CD4-positive, alpha-beta T cell treated with Interleukin-21 for 1 hour (primary cell): ENCODE measurements at regions not wholly inside any gene's neighbourhood (a gene's known extent, or its start where the extent isn't known, plus 50 kb on each side); places are given as distances from the start of the nearest gene placed in this dataset.
A peak's percentile ranks its signal among the peaks of the same experiment; 100 is the strongest.

Experiments used
- DNase-seq: peaks from one replicate; pipeline ENCODE4 v3.0.0-alpha.2; 2020

DNA sequence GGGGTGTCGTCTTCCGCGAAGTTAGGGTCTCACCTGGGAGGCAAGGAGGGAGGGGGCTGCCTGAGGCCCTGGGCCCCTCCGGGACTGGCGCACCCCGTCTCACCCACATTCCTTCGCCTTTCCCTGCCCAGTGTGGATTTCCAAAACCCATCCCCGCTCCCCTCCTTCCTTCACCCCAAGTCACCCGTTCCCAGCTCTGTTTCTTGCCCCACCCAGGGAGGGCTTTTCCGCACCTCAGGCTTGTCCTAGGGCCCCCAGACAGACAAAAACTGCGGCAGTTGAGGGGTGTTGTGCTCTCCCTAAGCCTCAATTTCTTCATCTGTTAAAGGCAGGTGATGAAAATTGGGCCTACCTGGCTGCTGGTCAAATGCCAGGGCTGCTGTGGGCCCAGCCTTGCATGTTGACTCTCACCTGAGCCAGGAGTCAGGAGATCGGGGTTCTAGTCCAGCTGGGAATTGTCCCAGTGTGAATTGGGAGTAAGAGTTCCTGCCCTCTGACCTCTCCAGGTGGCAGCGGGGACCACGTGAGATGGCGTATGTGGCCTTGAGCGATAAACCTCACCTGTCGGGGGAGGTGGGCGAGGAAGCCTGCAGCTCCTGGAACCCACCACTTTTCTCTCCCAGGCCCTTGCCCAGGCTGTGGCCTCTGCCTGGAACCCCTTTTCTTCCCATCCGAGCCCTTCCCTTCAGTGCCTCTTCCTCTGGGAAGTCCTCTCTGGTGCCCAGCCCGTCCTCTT is 143.4 kb upstream of the IER5L start:
- DNase-seq, result no peak

DNA sequence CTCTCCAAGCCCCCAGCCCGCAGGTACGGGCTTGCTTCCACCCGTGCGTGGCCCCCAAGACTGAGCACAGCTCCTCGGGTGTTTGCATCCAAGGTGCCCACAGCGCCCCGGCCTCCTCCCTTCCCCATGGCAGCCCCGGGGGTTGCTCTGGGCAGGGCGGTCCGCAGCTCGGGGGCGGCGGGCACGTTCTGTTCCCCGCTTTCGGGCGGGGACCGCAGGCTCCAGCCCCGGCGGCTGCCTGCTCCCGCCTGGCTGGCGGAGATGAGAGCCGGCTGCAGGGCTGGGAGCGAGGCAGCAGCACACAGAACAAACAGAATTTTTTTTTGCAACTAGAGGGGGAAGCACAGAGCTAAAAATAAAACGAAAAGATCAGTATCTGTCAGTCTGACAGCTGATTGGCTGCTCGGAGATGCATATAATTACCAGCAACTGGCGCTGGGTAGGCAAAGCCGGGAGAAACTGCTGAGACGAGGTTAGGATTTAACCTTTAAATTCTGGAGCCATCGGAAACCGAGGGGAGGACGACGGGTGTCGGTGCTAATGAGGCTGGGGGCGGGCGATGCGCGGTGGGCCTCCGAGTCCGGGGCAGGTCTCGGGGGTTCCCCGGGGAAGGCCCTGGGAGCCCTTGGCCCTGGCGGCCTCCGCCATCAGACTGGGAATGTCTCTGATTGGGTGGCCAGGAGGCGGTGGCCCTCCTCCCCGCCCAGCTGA is 142.7 kb upstream of the IER5L start:
- DNase-seq, result peak; percentile 77

DNA sequence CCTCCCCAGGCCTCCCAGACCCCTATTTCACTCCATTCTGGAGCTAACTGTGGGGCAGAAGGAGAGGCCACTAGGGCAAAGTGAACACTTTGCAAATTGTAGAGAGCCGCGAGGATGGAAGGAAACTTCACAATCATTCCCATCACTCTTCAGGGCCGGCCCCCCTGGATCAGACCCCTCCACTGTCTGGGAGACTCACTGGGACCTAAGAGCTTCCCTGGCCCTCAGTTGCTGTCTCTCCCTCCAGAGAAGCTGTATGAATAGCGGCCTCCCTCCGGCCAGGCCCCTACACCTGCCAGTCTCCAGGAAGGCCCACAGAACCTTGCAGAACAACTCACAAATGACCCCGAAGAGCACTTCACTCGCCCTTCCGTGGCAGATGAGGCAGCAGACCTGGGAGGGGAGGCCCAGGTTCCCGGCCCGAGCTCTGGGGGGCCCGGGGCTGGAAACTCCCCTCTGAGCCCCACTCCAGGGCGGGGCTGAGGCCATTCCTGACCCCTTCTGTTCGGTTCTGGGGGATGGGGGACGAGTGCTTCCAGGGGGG is 141.9 kb upstream of the IER5L start:
- no peak for DNase-seq

DNA sequence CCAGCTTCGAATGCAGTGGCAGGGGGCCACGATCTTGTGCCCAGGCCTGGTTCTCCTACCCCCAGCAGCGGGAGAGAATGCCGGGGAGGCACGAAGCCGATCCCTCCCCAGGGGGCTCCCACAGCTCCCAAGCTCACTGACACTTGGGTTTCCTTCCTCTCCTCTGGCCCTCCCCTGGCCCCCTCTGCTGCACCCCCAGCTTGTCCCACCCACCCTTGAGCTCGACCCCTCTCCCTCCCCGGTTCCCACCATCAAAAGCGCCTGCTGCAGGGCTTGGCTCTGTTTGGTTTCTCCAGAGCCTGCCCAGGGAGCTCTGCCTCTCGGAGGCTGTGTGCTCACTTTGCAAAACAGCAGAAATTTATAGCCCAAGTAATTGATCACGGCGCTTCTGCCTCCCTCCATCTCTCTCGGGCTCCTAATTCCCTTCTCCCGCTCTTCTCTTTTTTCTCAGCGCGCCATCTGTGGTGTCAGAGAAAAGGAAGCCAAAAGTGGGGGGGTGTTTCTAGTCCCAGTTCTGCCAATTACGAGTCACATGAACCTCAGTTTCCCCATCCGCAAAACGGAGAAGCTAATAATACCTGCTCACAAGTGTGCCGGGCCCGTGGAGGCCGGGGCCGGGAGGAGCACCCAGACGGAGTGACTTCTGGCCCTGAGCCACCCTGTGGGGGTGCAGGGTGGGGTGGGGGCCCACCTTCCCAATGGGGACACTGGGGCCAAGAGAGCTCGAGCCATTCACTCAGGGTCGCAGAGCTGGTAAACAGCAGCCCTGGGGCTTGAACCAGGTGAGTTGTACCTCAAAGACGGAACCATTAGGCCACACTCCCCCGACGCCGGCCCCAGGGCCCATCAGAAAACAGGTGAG is 141.2 kb upstream of the IER5L start:
- DNase-seq, result no peak

DNA sequence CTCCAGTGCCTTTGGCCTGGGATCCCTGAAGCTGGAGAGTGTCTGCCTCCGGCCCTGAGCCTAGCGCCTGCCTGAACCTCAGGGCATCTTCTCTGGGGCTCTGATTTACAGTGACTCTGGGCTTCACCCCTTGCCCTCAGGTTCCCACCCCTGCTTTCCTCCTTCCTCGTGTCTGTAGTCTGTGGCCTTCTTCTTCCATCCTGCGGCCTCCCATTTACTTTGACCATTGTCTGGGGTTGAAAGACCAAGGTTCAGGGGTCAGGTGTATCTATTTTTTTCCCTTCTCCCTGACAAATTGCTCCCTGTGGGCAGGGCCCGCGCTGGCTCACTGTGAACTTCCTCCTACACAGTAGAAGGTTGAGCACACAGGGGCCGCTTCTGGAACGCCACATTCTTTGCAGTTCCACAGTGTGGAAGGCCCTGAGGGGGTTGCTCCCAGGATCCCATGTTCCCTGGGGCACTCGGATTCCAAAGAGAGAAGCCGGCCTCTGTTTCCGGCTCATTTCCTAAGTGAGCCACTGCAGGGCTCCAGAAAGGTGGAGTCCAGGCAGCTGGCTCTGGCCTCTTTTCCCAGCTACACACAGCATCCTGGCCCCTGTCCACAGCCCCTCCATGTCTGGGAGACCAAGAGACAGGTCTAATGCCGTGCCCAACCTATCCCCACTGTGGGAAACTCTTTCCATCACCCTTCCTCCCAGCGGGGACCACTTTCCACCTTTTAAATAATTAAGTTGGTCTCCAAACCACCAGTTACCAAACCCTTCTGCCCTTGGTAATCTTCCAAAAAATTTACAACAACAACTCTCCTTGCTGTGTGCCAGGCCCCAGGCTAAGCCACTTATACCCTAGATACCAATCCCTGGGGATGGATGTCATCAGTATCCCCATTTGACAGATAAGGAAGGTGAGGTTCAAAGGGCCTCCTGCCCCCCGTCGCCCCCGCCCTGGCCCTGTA is 140.3 kb upstream of the IER5L start:
- DNase-seq, result no peak

DNA sequence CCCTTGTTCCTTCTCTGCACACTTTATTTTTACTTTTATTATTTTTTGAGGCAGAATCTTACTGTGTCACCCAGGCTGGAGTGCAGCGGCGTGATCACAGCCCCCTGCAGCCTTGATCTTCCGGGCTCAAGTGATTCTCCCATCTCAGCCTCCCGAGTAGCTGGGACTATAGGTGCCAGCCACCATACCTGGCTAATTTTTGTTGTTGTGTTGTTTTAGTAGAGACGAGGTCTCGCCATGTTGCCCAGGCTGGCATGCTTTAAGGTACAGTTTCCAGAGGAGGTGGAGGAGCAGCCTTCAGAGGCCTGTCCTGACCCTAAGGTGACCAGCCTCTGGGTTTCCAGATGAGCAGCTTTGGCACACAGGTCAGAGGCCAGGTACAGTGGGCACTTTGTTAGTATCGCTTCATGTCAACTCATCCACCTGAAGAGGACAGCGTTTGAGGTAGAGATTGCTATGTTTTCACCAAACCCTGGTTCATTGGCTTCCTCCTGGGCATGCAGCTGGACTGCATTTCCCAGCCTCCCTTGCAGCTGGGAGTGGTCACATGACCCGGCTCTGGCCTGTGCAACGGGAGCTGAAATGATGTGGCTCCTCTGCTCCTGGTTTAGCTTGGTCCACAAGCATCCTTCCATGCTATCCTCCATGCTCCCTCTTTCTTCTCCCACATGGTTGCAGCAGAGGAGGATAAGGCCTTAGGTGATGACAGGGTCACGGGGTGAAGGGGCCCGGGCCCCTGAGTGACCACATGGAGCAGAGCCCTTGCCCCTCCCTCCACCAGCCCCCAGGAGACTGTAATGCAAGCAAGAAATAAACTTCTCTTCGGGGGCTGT is 139.3 kb upstream of the IER5L start:
- no peak for DNase-seq

DNA sequence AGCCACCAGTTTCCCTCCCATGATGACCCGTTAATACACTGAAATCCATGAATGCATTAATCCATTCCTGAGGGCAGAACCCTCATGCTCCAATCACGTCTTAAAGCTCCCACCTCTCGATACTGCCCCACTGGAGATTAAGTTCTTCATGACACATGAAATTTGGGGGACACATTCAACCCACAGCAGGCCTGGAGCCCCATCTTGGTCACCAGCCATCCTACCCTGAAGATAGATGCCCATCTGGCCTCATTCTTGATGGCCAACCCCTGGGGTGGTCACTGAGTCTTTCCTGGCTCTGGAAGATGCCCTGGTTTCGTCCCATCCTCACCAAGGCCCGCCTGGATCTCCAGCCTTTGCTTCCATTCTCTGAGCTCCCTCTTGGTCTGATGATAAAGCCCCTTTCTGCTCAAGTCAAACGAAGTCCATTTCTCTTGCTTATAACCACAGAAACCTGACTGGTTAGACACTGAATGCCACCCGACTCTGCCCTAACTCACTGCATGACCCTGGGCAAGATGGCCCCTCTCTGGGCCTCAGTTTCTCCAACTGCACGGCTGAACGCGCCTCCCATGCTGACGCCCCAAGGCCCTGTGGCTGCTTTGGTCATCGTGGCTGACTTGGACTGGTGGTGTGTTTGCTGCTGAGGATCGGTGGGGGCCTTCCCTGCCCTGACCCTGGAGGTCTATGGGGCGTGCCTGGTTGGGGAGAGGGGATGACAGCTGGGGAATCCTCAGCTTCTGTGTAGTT is 138.4 kb upstream of the IER5L start:
- no peak for DNase-seq

DNA sequence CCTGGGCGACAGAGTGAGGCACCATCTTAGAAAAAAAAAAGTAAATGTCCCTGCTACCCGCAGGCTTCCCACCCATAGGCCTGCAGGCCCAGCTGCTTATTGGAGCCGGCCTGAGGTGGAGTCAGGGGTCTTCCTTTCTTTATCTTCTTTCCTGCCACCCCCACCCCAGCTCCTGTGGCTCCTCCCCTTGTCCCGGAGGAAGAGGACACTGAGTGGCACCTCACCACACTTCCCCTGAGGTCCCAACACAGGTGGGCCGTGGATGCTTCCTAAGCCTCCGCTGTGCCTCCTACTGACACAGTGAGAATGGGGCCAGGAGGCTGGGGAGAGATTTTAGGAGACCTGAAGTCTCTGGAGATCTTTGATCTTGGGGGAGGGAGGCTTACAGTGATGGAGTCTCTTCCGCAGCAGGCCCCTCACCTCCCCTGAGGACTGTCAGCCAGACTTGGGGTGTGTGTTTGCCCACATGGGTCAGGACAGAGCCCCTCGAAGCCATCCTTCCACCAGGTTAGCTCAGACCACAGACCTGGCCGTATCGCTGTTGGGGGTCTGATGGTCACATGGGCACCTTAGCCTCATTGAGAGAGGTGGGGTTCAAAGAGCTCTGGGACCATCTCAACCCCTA is 135.4 kb upstream of the IER5L start:
- no peak for DNase-seq

DNA sequence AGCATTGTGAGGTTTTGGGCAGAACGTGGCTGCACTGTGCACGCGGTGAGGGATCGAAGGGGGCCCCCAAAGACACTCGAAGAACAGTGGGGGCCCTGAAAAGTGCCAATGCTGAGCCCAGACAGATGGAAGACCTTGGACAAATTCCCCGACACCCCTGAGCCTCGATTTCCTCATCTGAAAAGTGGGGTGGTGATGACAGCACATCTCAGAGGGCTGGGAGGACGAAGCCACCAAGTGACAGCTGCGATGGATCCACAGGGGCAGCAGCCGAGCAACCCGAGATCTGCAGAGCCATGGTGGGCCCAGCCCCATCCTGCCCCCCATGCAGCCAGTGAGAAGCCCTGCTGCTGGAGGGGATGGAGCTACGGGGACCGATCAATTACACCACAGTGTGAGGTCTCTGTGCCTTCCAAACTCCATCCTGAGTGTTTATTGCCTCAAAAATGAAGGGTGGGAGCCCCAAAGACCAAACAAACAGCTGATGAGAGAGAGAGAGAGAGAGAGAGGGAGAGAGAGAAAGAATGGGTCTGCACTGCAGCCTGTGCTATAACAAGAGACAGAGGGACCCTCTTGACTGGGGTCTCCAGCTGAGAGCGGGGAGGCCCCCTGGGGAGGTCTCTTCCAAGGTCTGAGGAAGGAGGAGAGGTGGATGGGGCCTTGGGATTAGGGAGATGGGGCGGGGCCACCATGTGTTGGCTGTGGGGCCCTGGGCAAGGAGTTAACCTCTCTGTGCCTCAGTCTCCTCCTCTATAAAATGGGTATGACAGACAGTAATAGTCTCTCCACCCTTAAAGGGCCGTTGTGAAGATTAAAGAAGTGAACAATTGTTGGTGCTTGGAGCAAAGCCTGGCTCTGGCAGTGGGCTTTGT is 134.4 kb upstream of the IER5L start:
- DNase-seq, result no peak

DNA sequence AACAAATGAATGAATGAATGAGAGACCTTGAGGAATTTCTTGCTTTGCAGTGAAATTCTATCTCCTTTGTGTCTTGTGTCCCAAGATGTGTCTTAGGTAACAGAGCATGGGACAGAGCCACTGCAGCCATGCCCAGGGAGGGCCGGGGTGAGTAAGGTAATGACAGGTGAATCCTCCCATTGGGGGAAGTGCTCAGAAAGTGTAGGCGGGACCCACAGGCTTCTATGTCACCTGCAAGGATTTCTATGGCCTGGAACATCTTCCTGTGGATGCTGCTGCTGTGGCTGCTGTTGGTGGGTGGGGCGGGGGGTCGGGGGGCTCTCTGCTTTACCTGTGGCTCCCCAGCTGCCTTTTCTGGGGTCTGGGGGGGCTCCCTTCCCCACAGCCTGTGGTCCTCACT is 133.6 kb upstream of the IER5L start:
- no peak for DNase-seq

DNA sequence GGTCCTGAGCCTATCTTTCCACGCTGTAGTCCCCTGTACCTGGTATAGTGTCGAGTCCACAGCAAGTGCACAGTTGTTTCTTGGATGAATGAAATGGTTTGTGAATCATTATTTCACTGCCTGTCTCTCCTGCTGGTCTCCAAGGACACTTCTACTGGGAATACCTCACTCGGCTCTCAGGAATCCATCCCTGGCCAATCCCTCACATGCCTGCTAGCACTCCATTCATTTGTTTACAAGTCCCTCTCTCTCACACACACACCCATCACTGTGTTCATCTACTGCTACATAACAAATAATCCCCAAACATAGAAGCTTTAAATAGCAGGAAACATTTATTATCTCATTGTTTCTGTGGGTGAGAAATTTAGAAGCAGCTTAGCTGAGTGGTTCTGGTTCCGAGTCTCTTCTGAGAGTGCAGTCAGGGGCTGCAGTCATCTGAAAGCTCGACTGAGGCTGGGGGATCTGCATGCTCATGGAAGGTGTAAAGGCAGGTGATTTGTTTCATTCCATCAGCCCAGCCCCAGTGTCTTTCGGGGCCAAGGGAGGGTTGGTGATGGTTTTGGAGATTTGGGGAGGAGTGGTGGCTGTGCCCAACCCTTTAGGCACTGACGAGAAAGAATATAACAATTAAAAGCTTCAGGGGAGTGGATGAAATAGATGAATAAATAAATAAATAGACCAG is 132.7 kb upstream of the IER5L start:
- DNase-seq, result no peak

DNA sequence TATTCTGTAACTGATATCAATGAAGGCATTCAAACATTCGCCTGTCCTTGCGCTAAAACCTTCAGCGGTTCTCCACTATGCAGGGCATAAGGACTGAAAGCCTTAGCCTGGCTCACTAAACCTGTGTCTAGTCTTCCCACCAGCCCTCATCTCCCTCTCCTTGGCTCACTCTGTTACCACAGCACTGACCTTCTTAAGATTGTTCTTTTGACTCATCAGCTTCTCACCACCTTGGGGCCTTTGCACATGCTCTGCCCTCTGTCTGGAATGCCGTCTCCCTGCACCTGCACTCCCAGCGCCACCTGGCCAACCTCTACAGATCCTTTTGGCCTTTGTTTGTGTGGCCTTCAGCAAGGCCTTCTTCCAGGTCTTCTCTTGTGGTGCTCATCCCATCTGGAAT is 131.8 kb upstream of the IER5L start:
- DNase-seq, result no peak

DNA sequence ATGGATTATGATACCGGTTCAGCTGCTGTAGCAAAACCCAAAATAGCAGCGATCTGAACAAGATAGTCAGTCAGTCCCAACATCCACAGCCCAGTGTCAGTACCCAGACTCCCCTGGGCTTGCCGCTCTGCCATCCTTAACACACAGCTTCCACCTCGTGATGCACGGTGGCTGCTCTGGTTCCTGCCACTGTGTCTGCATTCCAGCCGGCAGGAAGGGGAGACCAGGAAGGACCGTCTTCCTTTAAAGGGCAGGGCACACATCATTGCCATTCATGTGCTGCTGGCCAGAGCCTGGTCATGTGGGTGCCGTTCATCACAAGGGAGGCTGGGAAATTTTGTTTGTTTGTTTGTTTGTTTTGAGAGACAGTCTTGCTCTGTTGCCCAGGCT is 131.0 kb upstream of the IER5L start:
- no peak for DNase-seq

DNA sequence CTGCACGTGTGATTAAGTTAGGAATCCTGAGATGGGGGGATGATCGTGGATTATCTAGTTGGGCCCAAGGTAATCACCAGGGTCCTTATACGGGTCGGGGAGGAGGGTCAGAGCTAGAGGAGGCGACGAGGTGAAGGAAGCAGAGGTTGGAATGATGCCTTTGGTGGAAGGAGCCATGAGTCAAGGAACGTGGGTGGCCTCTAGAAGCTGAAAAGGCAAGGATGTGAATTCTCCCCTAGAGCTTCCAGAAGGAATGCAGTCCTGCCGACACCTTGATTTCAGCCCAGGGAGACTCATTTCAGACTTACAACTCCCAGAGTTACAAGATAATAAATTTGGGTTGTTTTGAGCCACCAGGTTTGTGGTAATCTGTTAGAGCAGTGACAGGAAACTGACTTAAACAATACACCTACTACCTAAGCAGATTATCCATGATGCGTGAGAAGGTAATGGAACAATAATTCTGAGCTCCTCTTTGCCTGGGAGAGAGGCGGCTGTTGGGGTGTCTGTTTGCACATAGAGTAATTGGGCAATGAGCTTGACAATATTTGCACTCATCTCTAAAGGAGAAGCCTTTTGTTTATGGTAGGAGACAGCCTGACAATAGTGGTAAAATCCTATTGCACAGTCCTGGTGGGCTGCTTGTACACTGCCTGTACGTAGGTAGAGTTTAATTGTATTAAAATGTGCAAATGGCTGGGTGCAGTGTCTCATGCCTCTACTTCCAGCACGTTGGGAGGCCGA is 129.3 kb upstream of the IER5L start:
- no peak for DNase-seq

DNA sequence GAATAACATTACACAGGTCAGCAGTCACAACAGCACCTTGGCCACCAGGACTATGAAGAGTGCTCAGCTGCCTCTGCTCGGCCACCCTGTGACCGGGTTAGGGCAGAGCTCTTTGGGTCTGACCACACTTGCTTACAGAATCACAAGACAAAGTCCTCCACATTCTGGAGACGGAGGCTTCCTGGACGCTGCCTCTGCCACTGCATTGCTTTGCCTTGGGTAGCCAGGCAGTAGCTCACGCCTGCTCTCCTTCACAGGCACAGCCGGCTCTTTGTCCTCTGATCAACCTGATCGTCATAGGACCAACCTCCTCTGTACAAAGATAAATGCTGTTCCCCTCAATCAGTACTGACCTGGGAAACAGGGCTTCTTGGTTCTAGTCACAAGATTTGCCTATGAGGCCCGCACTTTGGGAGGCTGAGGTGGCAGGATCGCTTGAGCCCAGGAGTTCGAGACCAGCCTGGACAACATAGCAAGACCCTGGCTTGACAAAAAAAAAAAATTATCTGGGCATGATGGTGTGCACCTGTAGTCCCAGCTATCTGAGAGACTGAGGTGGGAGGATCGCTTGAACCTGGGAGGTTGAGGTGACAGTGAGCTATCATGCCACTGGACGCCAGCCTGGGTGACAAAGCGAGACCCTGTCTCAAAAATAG is 128.4 kb upstream of the IER5L start:
- no peak for DNase-seq

DNA sequence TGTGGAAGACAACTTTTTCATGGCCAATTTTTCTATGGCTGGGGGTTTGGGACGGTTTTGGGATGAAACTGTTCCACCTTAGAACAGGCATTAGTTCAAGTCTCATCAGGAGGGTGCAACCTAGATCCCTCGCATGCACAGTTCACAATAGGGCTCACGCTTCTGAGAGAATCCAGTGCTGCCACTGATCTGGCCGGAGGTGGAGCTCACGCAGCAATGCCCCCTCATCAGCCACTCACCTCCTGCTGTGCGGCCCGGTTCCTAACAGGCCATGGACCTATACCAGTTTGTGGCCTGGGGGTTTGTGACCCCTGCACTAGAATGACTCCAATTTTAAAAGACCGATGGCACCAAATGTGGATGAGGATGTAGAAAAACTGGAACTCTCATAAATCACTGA is 127.2 kb upstream of the IER5L start:
- DNase-seq, result no peak

DNA sequence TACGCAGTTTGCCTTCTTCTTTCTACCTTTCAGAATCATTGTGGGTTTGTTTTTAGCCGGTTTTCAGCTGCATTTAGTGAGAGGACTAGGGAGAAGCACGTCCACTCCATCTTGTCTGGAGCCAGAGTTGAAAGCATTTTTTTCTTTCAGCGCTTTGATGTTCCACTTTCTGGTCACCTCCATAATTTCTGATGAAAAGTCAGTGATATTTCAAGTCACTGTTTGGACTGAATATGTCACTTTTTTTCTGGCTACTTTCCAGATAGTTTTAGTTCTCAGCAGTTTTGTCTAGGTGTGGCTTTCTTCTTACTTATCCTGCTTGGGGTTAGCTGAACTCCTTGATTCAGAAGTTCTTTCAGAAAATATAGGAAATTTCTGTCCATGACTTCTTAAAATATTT is 123.9 kb upstream of the IER5L start:
- no peak for DNase-seq
